SH-SY5Y (cell line): ENCODE measurements at regions not wholly inside any gene's neighbourhood (a gene's known extent, or its start where the extent isn't known, plus 50 kb on each side); places are given as distances from the start of the nearest gene placed in this dataset.

ENCODE experiments used
- GATA2 ChIP-seq: IDR thresholded peaks from 2 replicates; pipeline ENCODE4 v1.6.1; 2011; ENCODE audit warnings: mild to moderate bottlenecking, low read depth, low read length
- GATA3 ChIP-seq: IDR thresholded peaks from 2 replicates; pipeline ENCODE4 v1.6.1; 2011; ENCODE audit warnings: low read depth, mild to moderate bottlenecking, low read length, moderate library complexity

DNA sequence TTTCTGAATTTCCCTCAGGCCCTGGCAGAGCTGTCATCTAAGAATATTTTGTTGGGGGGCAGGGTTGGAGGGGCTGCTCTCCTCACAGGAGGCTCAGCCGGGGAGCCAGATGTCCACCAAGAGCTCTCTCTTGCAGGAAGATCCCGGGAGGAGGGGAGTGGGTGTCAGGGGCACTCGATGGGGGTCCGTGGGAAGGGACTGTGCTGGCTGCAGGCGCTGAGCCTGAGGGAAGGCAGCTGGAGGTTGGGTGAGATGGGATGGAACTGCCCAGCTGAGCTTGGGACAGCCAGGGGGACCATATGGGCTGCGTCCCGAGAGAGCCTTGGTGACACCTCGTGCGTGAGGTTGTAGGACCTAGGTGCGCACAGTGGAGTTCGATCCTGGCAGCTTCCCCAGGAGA, 111.2 kb upstream of the GSE1 start:
- TF ChIP-seq GATA3 (no peak), GATA2 (no peak)
